HepG2 (cell line): ENCODE measurements at regions not wholly inside any gene's neighbourhood (a gene's known extent, or its start where the extent isn't known, plus 50 kb on each side); places are given as distances from the start of the nearest gene placed in this dataset.
"Not testable (repeated sequence)": the region's sequence is repeated elsewhere in the genome, so short reads cannot be mapped to it uniquely, and the experiment has no call there.

Experiments used
- ATAC-seq: fragments of 200-7000 bp; cut with Tn5 transposase; 3 replicates; pipeline ENCODE4 v1.9.1; 2020; ENCODE audit warnings: mild to moderate bottlenecking, moderate library complexity
- BruUV-seq: library from RNA; stranded (reverse); fragments of 400-500 nt; replicated peaks from 2 replicates; lab custom pipeline; 2021; lab: Mats Ljungman, UMichigan
- CTCF ChIA-PET: fragments of 300-600 bp; formaldehyde crosslinking; extraction: SDS; loops from one replicate; lab custom pipeline; 2021; ENCODE audit warnings: low total read pairs, inconsistent platforms, low intra/inter-chr PET ratio; lab: Yijun Ruan, JAX
- POLR2A ChIA-PET: fragments of 350-600 bp; sonication (Branson Sonifier 250); formaldehyde crosslinking; loops from one replicate; lab custom pipeline; 2020; ENCODE audit warnings: antibody characterized with exemption, inconsistent platforms; lab: Yijun Ruan, JAX
- DNase-seq: peaks from one replicate; pipeline ENCODE4 v3.0.0-alpha.2; 2015; ENCODE audit warnings: low spot score
- FAIRE-seq: peaks from 3 replicates; lab custom pipeline; 2011; peaks lifted over from hg19 to GRCh38; lab: Jason Lieb, UNC
- H2AFZ ChIP-seq: one replicate; pipeline ENCODE4 v1.6.1; 2011; ENCODE audit warnings: low read length, inconsistent platforms
- H3K27ac ChIP-seq: fragments of 300-600 bp; 3 replicates; pipeline ENCODE4 v1.8.0; 2011; ENCODE audit warnings: mixed run types, mild to moderate bottlenecking, mixed read lengths, low read length, inconsistent platforms; ENCODE audit not compliant: insufficient read depth; ENCODE audit errors: extremely low read length
- H3K27me3 ChIP-seq, 2 experiments: fragments of 200-600 bp in 1 of 2; 2 replicates in 1 of 2; 3 replicates in 1 of 2; pipeline versions ENCODE4 v1.6.0 to v1.8.0; 2011; ENCODE audit warnings: low read length in 2 of 2, mild to moderate bottlenecking in 2 of 2, moderate library complexity in 2 of 2, inconsistent platforms in 1 of 2; ENCODE audit not compliant: insufficient read depth in 2 of 2, control insufficient read depth in 1 of 2
- H3K36me3 ChIP-seq, 2 experiments: fragments of 200-600 bp in 1 of 2; replicated peaks in 1 of 2; 2 replicates in 1 of 2; 3 replicates in 1 of 2; pipeline versions ENCODE4 v1.5.1 to v1.8.0; 2011; ENCODE audit warnings: low read length in 2 of 2, inconsistent platforms in 1 of 2; ENCODE audit not compliant: insufficient read depth in 2 of 2, control insufficient read depth in 1 of 2
- H3K4me1 ChIP-seq: 2 replicates; pipeline ENCODE4 v1.5.1; 2012; ENCODE audit warnings: low read length, inconsistent platforms; ENCODE audit not compliant: insufficient read depth
- H3K4me2 ChIP-seq: 2 replicates; pipeline ENCODE4 v1.6.0; 2011; ENCODE audit warnings: low read depth, low read length, inconsistent platforms
- H3K4me3 ChIP-seq, 3 experiments: fragments of 200-600 bp in 1 of 3; sonication (generic), shearing (Covaris generic) in 1 of 3; replicated peaks in 1 of 3; 2 replicates each; pipeline ENCODE4 v1.5.1; 2011 to 2016; ENCODE audit warnings: low read length in 3 of 3, inconsistent platforms in 2 of 3, low read depth in 2 of 3, mild to moderate bottlenecking in 2 of 3, control low read depth in 1 of 3, mixed read lengths in 1 of 3; ENCODE audit not compliant: insufficient read depth in 1 of 3
- H3K79me2 ChIP-seq: one replicate; pipeline ENCODE4 v1.6.1; 2011; ENCODE audit warnings: low read length, inconsistent platforms; ENCODE audit not compliant: insufficient read depth
- H3K9ac ChIP-seq: 2 replicates; pipeline ENCODE4 v1.6.0; 2011; ENCODE audit warnings: mild to moderate bottlenecking, low read depth, low read length, inconsistent platforms; ENCODE audit not compliant: insufficient read depth
- H3K9me3 ChIP-seq: 2 replicates; pipeline ENCODE4 v1.5.1; 2012; ENCODE audit warnings: mild to moderate bottlenecking, low read length
- H4K20me1 ChIP-seq: 2 replicates; pipeline ENCODE4 v1.6.0; 2011; ENCODE audit warnings: inconsistent platforms, mild to moderate bottlenecking, low read length, moderate library complexity; ENCODE audit not compliant: insufficient read depth
- CHD2 ChIP-seq: IDR thresholded peaks from 2 replicates; pipeline ENCODE4 v1.6.1; 2011; ENCODE audit warnings: low read depth, low read length, improper control_type of control experiment
- JARID2 ChIP-seq: sonication (generic); formaldehyde crosslinking; IDR thresholded peaks from 2 replicates; pipeline ENCODE4 v1.8.1; 2023; ENCODE audit warnings: missing genetic modification reagents, inconsistent platforms; ENCODE audit not compliant: insufficient replicate concordance
- MAFG ChIP-seq: sonication (generic); formaldehyde crosslinking; IDR thresholded peaks from 2 replicates; pipeline ENCODE4 v1.5.1; 2020; ENCODE audit warnings: mild to moderate bottlenecking, missing genetic modification reagents
- NFAT5 ChIP-seq: sonication (generic); formaldehyde crosslinking; IDR thresholded peaks from 2 replicates; pipeline ENCODE4 v1.4.0; 2020; ENCODE audit warnings: missing genetic modification reagents
- WGBS: methylation state at CpG from one replicate; pipeline ENCODE4 v1.1.6; 2017; ENCODE audit warnings: low lambda C conversion rate; 5-methylcytosine and 5-hydroxymethylcytosine counted together
- in situ Hi-C: cut with HindIII; loops from 2 replicates; pipeline ENCODE4 v1.10.0; 2017; ENCODE audit warnings: low pct_unique_long_range_greater_than_20kb; ENCODE audit not compliant: extremely low pct_ligation_motif_present
- intact Hi-C: fragments of 100-400 bp; cut with micrococcal nuclease; formaldehyde crosslinking; loops from one replicate; pipeline ENCODE4 v1.10.0; 2022; ENCODE audit not compliant: unreplicated experiment
- TF ChIP-seq, protein P1 (sequence below): sonication (generic); formaldehyde crosslinking; IDR thresholded peaks from 2 replicates; pipeline ENCODE4 v1.4.0; 2020; ENCODE audit warnings: missing genetic modification reagents

GRCh38 chr19:28612275-28612769 lies 600.6 kb downstream of the UQCRFS1 start (continued):
- TF ChIP-seq, protein P1, sequence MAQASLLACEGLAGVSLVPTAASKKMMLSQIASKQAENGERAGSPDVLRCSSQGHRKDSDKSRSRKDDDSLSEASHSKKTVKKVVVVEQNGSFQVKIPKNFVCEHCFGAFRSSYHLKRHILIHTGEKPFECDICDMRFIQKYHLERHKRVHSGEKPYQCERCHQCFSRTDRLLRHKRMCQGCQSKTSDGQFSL: no peak
- no peak for TF ChIP-seq CHD2
- no peak for TF ChIP-seq NFAT5
- TF ChIP-seq JARID2 (CRISPR knock-in tag): no peak
- TF ChIP-seq MAFG (CRISPR knock-in tag): no peak

- BruUV-seq, in situ Hi-C loops, FAIRE-seq, H3K4me3 ChIP-seq, H3K27me3 ChIP-seq, ATAC-seq, DNase-seq, H3K36me3 ChIP-seq, H3K9ac ChIP-seq, H3K4me1 ChIP-seq, CTCF ChIA-PET, intact Hi-C loops, H4K20me1 ChIP-seq, H3K4me2 ChIP-seq, H3K27ac ChIP-seq, H3K79me2 ChIP-seq, H2AFZ ChIP-seq, POLR2A ChIA-PET: not testable (repeated sequence)
- peaks cover 100% of the 10 kb centered on the region for H3K9me3 ChIP-seq
- WGBS: 23% methylated on average over 8 of the region's 8 CpGs
Measured at GRCh38 chr19:28611227-28611914, 601.6 kb downstream of the UQCRFS1 start.
